Esophagus squamous epithelium (tissue), 5 donors: ENCODE measurements at regions not wholly inside any gene's neighbourhood (a gene's known extent, or its start where the extent isn't known, plus 50 kb on each side); places are given as distances from the start of the nearest gene placed in this dataset.

Experiments
- DNase-seq: peaks from one replicate; lab custom pipeline; 2025; lab: John Stamatoyannopoulos, UW
- H3K27ac ChIP-seq, 4 donors: fragments of 200-600 bp; sonication (generic); one replicate each; pipeline ENCODE4 v1.5.1; 2016 to 2019; ENCODE audit warnings: mild to moderate bottlenecking in 1 of 4
- H3K27me3 ChIP-seq, 4 donors: fragments of 200-600 bp; sonication (generic); 1 replicate in 3 of 4; 2 replicates in 1 of 4; pipeline versions ENCODE4 v1.5.1 to v1.6.0; 2017 to 2021; ENCODE audit warnings: antibody characterized with exemption in 1 of 4
- H3K36me3 ChIP-seq, 3 donors: fragments of 200-600 bp; sonication (generic); one replicate each; pipeline ENCODE4 v1.5.1; 2016 to 2019
- H3K4me1 ChIP-seq, 3 donors: fragments of 200-600 bp; sonication (generic); one replicate each; pipeline ENCODE4 v1.5.1; 2017 to 2019
- H3K4me3 ChIP-seq, 4 donors: fragments of 200-600 bp; sonication (generic); 1 replicate in 3 of 4; 2 replicates in 1 of 4; pipeline ENCODE4 v1.5.1; 2016 to 2019; ENCODE audit warnings: mild to moderate bottlenecking in 2 of 4, moderate library complexity in 1 of 4
- H3K9me3 ChIP-seq, 3 donors: fragments of 200-600 bp; sonication (generic); one replicate each; pipeline ENCODE4 v1.5.1; 2016 to 2019
- CTCF ChIP-seq, 6 experiments: fragments of 450-650 bp in 4 of 6; fragments of 200-600 bp in 2 of 6; sonication (generic) in 2 of 6; IDR thresholded peaks; one replicate each; pipeline ENCODE4 v1.5.1; 2016 to 2019; ENCODE audit warnings: antibody characterized with exemption in 6 of 6, mild to moderate bottlenecking in 4 of 6, moderate library complexity in 4 of 6
- POLR2A ChIP-seq, 4 donors: fragments of 450-650 bp; IDR thresholded peaks; one replicate each; pipeline ENCODE4 v1.6.1; 2017; ENCODE audit warnings: antibody characterized with exemption in 4 of 4, mild to moderate bottlenecking in 4 of 4, moderate library complexity in 3 of 4
- WGBS, 2 donors: methylation state at CpG; one replicate each; pipeline ENCODE4 v1.1.5; 2018; 5-methylcytosine and 5-hydroxymethylcytosine counted together
- intact Hi-C: fragments of 100-400 bp; cut with DNase I; formaldehyde crosslinking; loops from one replicate; pipeline ENCODE4 v1.15.0; 2022
- donor health status: DM: yes; HTN: yes; CAD: no.

GRCh38 chr14:48936362-48936761 is 649.8 kb downstream of the RPS29 start:
- 15 to 20% methylated on average over 2 of the region's 2 CpGs for WGBS, 2 donors
- no peaks in the 10 kb centered on the region for H3K4me1 ChIP-seq
- H3K27ac ChIP-seq: no peak overlapping the region
- no peaks in the 10 kb centered on the region for H3K27me3 ChIP-seq
- H3K9me3 ChIP-seq: no peaks in the 10 kb centered on the region
- H3K36me3 ChIP-seq: no peaks in the 10 kb centered on the region
- H3K4me3 ChIP-seq: no peak overlapping the region
- intact Hi-C loops: no loop called here
- no peak for DNase-seq
- TF ChIP-seq CTCF (IDR thresholded peaks at IDR 0.05) (no peak), POLR2A (IDR thresholded peaks at IDR 0.05) (no peak)

- H3K4me3 ChIP-seq: no peak overlapping the region
- H3K9me3 ChIP-seq: no peaks in the 10 kb centered on the region
- H3K27me3 ChIP-seq: no peaks in the 10 kb centered on the region
- no peaks in the 10 kb centered on the region for H3K4me1 ChIP-seq
- intact Hi-C loops: no loop called here
- H3K27ac ChIP-seq: no peak overlapping the region
- 79 to 82% methylated on average over 6 of the region's 6 CpGs for WGBS, 2 donors
- no peak for DNase-seq
- TF ChIP-seq POLR2A (IDR thresholded peaks at IDR 0.05): no peak
- no peak for TF ChIP-seq CTCF (IDR thresholded peaks at IDR 0.05)
- no peaks in the 10 kb centered on the region for H3K36me3 ChIP-seq
Observed at GRCh38 chr14:48925184-48925583, 661.0 kb downstream of the RPS29 start.

DNA sequence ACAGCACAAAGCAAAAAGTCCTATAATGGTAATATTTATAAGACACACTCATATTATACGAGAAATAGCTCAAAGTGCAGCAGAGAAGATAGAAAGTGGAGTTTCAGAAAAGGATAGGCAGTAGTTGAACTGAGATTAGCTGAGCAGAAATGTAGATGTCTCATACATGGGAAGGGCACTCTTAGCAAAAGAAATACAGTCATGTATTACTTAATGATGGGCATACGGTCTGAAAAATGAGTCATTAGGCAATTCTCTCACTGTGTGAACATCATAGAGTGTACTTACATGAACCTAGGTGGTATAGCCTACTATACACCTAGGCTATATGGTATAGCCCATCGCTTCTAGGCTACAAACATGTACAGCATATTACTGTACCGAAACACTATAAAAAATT is 671.3 kb downstream of the RPS29 start:
- no peaks in the 10 kb centered on the region for H3K4me1 ChIP-seq
- H3K9me3 ChIP-seq: no peaks in the 10 kb centered on the region
- 67 to 70% methylated on average over 4 of the region's 4 CpGs for WGBS, 2 donors
- no peaks in the 10 kb centered on the region for H3K27me3 ChIP-seq
- H3K4me3 ChIP-seq: no peak overlapping the region
- no peak overlapping the region for H3K27ac ChIP-seq
- no peak for TF ChIP-seq CTCF (IDR thresholded peaks at IDR 0.05)
- no peak for TF ChIP-seq POLR2A (IDR thresholded peaks at IDR 0.05)
- intact Hi-C loops: no loop called here
- no peak for DNase-seq
- H3K36me3 ChIP-seq: no peaks in the 10 kb centered on the region

DNA sequence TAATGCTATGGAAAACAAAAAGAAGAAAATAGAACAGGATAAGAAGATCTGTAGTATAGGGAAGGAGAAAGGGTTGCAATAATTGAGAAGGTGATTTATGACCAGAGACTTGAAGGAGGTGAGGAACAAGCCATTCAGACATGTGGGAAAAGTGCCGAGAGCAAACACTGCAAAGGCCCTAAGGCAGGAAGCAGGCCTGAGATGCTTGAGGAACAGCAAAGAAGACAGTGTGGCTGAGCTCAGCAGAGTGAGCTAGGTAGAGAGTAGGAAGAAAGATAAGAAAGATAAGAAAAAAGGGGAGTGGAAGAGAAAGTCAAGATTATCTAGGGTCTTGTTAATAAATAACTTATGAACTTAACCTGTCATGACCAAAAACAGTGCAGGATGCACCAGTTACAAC is 671.8 kb downstream of the RPS29 start:
- Histone ChIP-seq H3K4me3 (no peak overlapping the region), H3K9me3 (no peaks in the 10 kb centered on the region), H3K27ac (no peak overlapping the region), H3K4me1 (no peaks in the 10 kb centered on the region), H3K27me3 (no peaks in the 10 kb centered on the region), H3K36me3 (no peaks in the 10 kb centered on the region)
- TF ChIP-seq CTCF (IDR thresholded peaks at IDR 0.05) (no peak), POLR2A (IDR thresholded peaks at IDR 0.05) (no peak)
- WGBS, 2 donors: 58 to 59% methylated on average over 1 of the region's 1 CpG
- intact Hi-C loops: no loop called here
- DNase-seq: no peak

DNA sequence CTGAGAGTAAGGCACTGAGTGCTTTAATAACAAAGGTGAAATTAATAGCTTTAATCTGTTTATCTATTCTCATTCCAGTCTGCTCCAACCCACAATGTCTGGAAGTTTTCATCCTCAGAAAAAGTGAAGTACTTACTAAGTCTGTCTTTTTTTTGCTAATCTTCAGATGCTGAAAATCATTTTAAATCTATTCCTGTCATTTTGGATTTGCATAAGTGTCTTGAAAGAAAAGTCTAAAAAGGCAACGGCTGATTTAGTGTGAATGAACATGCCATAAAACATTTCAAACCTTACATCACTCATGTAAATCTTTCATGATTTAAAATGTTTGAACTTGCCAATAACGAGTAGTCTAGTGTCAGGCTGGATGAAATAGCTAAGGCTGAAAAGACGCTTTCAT is 685.6 kb downstream of the RPS29 start:
- Histone ChIP-seq H3K9me3 (no peaks in the 10 kb centered on the region), H3K4me3 (no peak overlapping the region), H3K4me1 (no peaks in the 10 kb centered on the region), H3K27ac (no peak overlapping the region), H3K36me3 (no peaks in the 10 kb centered on the region), H3K27me3 (no peaks in the 10 kb centered on the region)
- 32 to 42% methylated on average over 3 of the region's 3 CpGs for WGBS, 2 donors
- intact Hi-C loops: no loop called here
- DNase-seq: no peak
- no peak for TF ChIP-seq POLR2A (IDR thresholded peaks at IDR 0.05)

DNA sequence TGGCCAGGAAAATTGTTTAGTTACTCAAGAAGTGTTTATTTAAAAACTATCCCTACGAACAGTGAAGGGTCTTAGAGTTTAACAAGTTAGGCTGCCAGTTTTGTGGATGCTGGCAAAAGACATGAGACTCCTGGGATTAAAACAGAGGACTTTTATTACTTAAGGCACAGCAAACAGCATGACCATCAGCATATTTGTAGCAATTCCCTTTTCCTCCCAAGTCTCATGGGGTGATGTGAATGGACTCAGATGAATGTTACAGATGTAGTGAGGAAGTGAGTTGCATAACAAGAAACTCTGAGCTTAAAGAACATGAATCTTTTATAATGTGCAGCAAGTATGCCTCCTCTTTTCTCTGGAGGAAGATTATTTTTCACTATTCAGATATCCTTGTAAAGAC is 695.8 kb downstream of the RPS29 start:
- Histone ChIP-seq H3K27ac (no peak overlapping the region), H3K4me1 (no peaks in the 10 kb centered on the region), H3K4me3 (no peak overlapping the region), H3K9me3 (no peaks in the 10 kb centered on the region), H3K36me3 (no peaks in the 10 kb centered on the region), H3K27me3 (no peaks in the 10 kb centered on the region)
- DNase-seq: no peak
- intact Hi-C loops: no loop called here
- WGBS, 2 donors: 22 to 50% methylated on average over 1 of the region's 1 CpG
- TF ChIP-seq CTCF (IDR thresholded peaks at IDR 0.05) (no peak), POLR2A (IDR thresholded peaks at IDR 0.05) (no peak)
